SW 1271 (cell line): ENCODE measurements at regions not wholly inside any gene's neighbourhood (a gene's known extent, or its start where the extent isn't known, plus 50 kb on each side); places are given as distances from the start of the nearest gene placed in this dataset.
"Not testable (repeated sequence)": the region's sequence is repeated elsewhere in the genome, so short reads cannot be mapped to it uniquely, and the experiment has no call there.

Experiments
- DNase-seq, 2 experiments: peaks; one replicate each; lab custom pipeline; 2025; lab: John Stamatoyannopoulos, UW

DNA sequence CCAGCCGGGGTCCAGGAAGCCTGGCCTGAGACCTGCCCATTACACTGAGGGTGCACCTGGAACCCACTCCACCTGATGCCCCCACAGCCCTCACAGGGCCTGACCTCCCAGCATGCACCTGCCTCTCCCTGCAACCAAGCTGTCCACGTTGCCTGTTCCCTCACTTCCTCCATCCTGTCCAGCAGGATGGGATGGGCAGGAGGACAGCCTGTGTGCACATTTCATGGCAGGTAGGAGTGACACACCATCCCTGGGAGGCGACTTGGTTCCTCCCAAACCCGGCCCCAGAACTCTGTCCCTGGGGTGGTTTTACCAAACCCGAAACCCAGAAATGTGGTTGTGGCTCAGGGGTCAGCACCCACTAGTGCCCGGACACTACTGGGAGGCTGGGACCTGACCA lies 203.8 kb upstream of the ZNF519 start:
- DNase-seq, result not testable (repeated sequence)

GRCh38 chr18:14321217-14321616 lies 189.0 kb upstream of the ZNF519 start:
- not testable (repeated sequence) for DNase-seq

DNA sequence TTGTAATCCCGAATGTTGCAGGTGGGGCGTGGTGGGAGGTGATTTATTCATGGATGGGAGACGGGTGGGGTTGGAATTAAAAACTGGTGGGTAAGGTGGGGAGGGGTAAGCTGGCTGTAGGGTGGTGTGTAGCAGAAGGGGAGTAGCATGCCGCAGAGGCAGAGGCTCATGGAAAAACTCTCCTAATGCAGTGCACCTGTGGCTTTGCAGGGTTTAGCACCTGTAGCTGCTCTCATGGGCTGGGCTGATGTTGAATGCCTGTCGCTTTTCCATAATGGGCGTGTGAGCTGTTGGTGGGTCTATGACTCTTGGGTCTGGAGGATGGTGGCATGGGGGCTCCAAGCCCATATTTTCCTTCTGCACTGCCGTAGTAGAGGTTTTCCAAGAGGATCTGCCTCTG lies 169.0 kb upstream of the ZNF519 start:
- not testable (repeated sequence) for DNase-seq

DNA sequence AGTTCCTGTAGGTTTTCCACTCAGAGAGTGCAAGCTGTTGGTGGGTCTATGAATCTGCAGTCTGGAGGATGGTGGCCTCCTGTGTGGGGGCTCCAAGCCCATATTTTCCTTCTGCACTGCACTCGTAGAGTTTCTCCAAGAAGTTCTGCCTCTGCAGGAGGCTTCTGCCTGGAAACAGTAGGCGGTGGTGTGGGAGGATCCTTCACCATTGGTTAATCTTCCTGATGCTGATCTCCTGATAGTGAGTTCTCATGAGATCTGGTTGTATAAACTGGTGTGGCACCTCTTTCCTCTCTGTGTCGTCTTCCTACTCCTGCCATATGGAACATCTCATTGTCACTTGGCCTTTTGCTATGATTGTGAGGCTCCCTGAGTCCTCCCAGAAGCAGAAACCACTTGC lies 162.8 kb upstream of the ZNF519 start:
- DNase-seq, result not testable (repeated sequence)

DNA sequence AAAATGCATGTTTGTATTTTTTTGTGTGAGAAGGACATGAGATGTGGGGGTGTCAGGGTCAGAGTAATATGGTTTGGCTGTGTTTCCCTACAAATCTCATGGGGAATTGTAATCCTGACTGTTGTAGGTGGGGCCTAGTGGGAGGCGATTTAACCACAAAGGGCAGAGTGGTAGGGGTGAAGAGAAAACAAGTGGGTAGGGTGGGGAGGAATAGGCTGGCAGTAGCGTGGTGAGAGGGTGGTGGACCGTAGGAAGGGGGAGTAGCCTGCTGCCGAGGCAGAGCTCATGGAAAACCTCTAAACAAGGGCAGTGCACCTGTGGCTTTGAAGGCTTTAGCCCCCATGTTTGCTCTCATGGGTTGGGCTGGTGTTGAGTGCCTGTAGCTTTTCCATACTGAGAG lies 152.8 kb upstream of the ZNF519 start:
- DNase-seq, result no peak

GRCh38 chr18:14275391-14275790 lies 143.2 kb upstream of the ZNF519 start:
- not testable (repeated sequence) for DNase-seq

DNA sequence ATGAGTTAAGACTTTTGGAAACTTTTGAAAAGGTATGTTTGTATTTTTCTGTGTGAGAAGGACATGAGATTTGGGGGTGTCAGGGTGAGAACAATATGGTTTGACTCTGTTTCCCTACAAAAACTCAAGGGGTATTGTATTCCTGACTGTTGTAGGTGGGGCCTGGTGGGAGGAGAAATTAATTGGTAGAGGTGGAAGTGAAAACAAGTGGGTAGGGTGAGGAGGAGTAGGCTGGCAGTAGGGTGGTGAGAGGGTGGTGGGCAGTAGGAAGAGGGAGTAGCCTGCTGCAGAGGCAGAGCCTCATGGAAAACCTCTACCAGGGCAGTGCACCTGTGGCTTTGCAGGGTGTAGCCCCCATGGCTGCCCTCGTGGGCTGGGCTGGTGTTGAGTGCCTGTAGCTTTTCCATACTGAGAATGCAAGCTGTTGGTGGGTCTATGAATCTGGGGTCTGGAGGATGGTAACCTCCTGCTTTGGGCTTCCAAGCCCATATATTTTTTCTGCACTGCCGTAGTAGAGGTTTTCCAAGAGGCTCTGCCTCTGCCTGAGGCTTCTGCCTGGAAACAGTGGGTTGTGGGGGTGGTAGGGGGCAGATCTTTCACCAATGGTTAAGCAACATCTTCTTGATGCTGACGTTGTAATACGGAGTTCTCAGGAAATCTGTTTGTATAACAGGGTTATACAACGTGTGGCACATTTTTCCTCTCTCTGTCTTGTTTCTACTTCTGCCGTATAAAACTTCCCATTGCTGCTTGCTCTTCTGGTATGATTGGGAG lies 133.6 kb upstream of the ZNF519 start:
- DNase-seq, result not testable (repeated sequence)

GRCh38 chr18:14262786-14263185 lies 130.6 kb upstream of the ZNF519 start:
- not testable (repeated sequence) for DNase-seq

DNA sequence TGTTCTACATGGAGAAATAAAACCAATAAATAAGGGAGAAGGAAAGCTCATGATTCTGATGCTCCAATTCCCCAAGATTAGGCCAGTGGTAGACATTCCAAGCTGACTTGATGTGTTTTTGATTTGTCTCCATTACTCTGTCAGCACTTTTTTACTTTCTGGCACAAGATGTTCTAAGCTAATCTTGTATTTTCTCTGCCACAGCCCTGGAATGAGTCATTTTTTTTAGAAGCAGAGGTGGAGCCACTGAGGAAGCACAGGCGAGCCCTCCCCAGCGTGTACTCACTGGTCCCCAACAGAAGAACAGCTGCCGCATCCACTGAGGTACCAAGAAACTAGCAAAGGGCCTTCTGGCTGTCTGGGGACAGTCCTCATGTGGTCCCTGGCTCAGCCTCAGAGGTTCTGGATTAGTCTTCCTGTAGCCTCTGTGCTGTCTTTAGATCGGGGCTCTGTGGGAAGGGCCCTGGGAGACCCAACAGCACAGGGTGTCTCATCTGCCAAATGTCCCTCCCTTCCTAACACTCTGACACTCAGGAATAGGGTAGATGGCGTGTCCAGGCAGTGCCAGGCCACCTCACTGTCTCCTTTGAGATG lies 117.9 kb upstream of the ZNF519 start:
- not testable (repeated sequence) for DNase-seq

GRCh38 chr18:14239224-14239623 lies 107.0 kb upstream of the ZNF519 start:
- not testable (repeated sequence) for DNase-seq

DNA sequence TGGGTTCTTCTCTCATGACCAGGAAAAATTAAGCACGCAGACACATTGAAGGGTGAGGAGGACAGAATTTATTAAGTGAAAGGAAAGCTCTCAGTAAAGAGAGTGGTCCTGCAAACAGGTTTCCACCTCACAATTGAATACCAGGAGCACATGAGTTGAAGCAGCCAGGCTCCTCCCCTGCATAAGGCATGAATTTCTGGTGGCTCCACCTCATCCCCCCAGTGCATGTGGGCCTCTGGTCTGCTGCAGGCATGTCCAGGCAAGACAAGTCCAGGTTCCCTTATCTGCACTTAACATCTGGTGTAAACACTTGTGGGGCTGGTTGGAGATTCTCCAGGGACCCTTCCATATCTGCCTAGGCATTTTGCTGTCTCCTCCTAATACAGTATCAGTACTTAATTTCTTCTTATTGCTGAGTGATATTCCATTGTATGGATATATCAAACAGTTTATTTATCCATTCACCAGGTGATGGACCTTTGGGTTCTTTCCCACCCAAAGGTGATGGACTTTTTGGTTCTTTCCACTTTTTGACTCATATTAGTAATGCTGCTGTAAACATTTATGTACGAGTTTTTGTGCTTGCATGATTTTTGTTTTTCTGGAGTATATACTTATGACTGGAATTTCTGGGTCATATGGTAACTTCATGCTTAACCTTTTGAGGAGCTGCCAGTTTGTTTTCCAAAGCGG lies 104.3 kb upstream of the ZNF519 start:
- not testable (repeated sequence) for DNase-seq

- DNase-seq, result not testable (repeated sequence)
Observed at GRCh38 chr18:14225286-14225679, 93.0 kb upstream of the ZNF519 start.

GRCh38 chr18:14224551-14225285 lies 92.5 kb upstream of the ZNF519 start:
- not testable (repeated sequence) for DNase-seq

DNA sequence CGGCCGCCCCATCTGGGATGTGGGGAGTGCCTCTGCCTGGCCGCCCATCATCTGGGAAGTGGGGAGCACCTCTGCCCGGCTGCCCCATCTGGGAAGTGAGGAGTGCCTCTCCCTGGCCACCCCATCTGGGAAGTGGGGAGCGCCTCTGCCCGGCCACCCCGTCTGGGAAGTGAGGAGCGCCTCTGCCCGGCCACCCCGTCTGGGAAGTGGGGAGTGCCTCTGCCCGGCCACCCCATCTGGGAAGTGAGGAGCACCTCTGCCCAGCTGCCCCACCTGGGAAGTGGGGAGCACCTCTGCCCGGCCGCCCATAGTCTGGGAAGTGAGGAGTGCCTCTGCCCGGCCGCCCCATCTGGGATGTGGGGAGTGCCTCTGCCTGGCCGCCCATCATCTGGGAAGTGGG lies 91.7 kb upstream of the ZNF519 start:
- DNase-seq, result not testable (repeated sequence)

DNA sequence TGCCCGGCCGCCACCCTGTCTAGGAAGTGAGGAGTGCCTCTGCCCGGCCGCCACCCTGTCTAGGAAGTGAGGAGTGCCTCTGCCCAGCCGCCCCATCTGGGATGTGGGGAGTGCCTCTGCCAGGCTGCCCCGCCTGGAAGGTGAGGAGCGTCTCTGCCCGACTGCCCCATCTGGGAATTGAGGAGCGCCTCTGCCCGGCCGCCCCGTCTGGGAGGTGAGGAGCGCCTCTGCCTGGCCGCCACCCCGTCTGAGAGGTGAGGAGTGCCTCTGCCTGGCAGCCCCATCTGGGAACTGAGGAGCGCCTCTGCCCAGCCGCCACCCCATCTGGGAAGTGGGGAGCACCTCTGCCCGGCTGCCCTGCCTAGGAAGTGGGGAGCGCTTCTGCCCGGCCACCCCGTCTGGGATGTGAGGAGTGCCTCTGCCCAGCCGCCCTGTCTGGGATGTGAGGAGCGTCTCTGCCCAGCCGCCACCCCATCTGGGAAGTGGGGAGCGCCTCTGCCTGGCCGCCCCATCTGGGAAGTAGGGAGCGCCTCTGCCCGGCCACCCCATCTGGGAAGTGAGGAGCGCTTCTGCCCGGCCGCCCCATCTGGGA lies 91.1 kb upstream of the ZNF519 start:
- not testable (repeated sequence) for DNase-seq

- not testable (repeated sequence) for DNase-seq
Observed at GRCh38 chr18:14222354-14223221, 90.4 kb upstream of the ZNF519 start.

GRCh38 chr18:14221689-14222088 lies 89.5 kb upstream of the ZNF519 start:
- no peak for DNase-seq

GRCh38 chr18:14215952-14216351 lies 83.7 kb upstream of the ZNF519 start:
- DNase-seq, result not testable (repeated sequence)

- DNase-seq, result not testable (repeated sequence)
Observed at GRCh38 chr18:14203424-14203823, 71.2 kb upstream of the ZNF519 start.

- not testable (repeated sequence) for DNase-seq
Observed at GRCh38 chr18:14190776-14191442, 58.7 kb upstream of the ZNF519 start.
